Astrocyte of the spinal cord (primary cell): ENCODE measurements at regions not wholly inside any gene's neighbourhood (a gene's known extent, or its start where the extent isn't known, plus 50 kb on each side); places are given as distances from the start of the nearest gene placed in this dataset.

Source experiments
- DNase-seq: peaks from one replicate; pipeline ENCODE4 v3.0.0; 2011; ENCODE audit warnings: low read depth, low spot score
- H3K4me3 ChIP-seq: 2 replicates; pipeline ENCODE4 v1.5.1; 2011; ENCODE audit warnings: low read depth, mild to moderate bottlenecking, low read length, moderate library complexity
- CTCF ChIP-seq: IDR thresholded peaks from 2 replicates; pipeline ENCODE4 v1.5.1; 2012; ENCODE audit warnings: low read depth, mild to moderate bottlenecking, low read length, inconsistent platforms
- in situ Hi-C: cut with HindIII; loops from 2 replicates; pipeline ENCODE4 v1.10.0; 2017; ENCODE audit warnings: low sequenced_read_pairs

- H3K4me3 ChIP-seq: no peak overlapping the region
- TF ChIP-seq CTCF: no peak
- peak; percentile 13 for DNase-seq
- in situ Hi-C loops: no loop called here
These were observed 88.8 kb upstream of the ABI3BP start for GRCh38 chr3:101081999-101082398.

GRCh38 chr3:101081446-101081845, 88.2 kb upstream of the ABI3BP start:
- no peak overlapping the region for H3K4me3 ChIP-seq
- in situ Hi-C loops: no loop called here
- no peak for DNase-seq
- no peak for TF ChIP-seq CTCF

DNA sequence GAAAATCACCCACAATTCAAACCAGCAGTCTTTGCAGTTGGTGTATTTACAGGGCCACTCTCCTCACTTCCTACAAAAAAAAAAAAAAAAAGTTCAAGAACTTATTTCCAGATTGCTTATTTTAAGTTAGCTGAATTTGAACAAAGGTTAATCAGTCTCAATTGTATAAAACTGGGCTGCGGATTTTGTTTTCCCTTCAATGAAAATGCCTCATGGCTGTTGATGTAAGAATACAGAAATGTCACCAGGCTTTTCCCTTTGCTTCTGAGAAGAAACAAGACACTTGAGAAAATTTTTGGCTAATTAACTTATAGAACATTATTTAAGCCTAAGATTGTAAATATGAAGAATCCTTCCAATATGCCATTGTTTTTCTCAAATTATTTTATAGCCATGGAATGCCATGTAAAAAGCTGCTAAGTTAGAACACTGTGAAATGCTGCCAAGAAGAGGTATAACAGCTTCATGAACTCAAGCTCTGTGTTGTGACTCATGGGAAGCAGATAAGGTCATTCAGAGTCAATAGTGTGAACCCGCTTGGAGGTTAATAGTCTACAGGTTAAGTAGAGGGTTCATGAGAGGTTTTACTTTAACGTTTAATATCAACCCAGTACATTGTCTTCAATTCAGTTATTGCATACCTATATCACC, 84.3 kb upstream of the ABI3BP start:
- TF ChIP-seq CTCF: no peak
- H3K4me3 ChIP-seq: no peak overlapping the region
- DNase-seq: peak; percentile 51
- in situ Hi-C loops: no loop called here

- no peak for TF ChIP-seq CTCF
These were observed 81.3 kb upstream of the ABI3BP start for GRCh38 chr3:101074518-101074917.

GRCh38 chr3:101072300-101072699, 79.1 kb upstream of the ABI3BP start:
- H3K4me3 ChIP-seq: no peak overlapping the region
- no peak for TF ChIP-seq CTCF
- in situ Hi-C loops: no loop called here
- DNase-seq: peak; percentile 27

More at GRCh38 chr3:101074518-101074917, 81.3 kb upstream of the ABI3BP start:
- peak; percentile 1 for DNase-seq
- H3K4me3 ChIP-seq: no peak overlapping the region
- in situ Hi-C loops: no loop called here

GRCh38 chr3:101070799-101071121, 77.5 kb upstream of the ABI3BP start:
- no peak for TF ChIP-seq CTCF
- H3K4me3 ChIP-seq: no peak overlapping the region
- in situ Hi-C loops: no loop called here
- DNase-seq: no peak
